ENCODE measurements at regions not wholly inside any gene's neighbourhood (a gene's known extent, or its start where the extent isn't known, plus 50 kb on each side); places are given as distances from the start of the nearest gene placed in this dataset.

- no peak for TF ChIP-seq CTCF (IDR thresholded peaks at IDR 0.05)
- TF ChIP-seq POLR2AphosphoS5 (IDR thresholded peaks at IDR 0.05; ENCODE audit: low read depth, low read length) = no peak
Measured at GRCh38 chr22:48675141-48675829, 1152.4 kb downstream of the BRD1 start.

All from Panc1 (cell line).